Stimulated activated naive CD8-positive, alpha-beta T cell treated with anti-CD3 and anti-CD28 coated beads, Interleukin-15, Interleukin-2, amounts not matched to agents 100 ng/mL and 50 ng/mL, for 24 hours (primary cell): ENCODE measurements at regions not wholly inside any gene's neighbourhood (a gene's known extent, or its start where the extent isn't known, plus 50 kb on each side); places are given as distances from the start of the nearest gene placed in this dataset.
"Not testable (repeated sequence)": the region's sequence is repeated elsewhere in the genome, so short reads cannot be mapped to it uniquely, and the experiment has no call there.

Experiments used
- H3K27ac Mint-ChIP-seq: one replicate; pipeline ENCODE4 v1.8.0; 2021; ENCODE audit warnings: mild to moderate bottlenecking, mixed read lengths
- H3K27me3 Mint-ChIP-seq: one replicate; pipeline ENCODE4 v1.8.0; 2021; ENCODE audit warnings: mixed read lengths
- H3K36me3 Mint-ChIP-seq: one replicate; pipeline ENCODE4 v1.8.0; 2021; ENCODE audit warnings: low read depth, mixed read lengths
- H3K4me1 Mint-ChIP-seq: one replicate; pipeline ENCODE4 v1.8.0; 2021; ENCODE audit warnings: low read depth, mixed read lengths
- H3K4me3 Mint-ChIP-seq: one replicate; pipeline ENCODE4 v1.8.0; 2021; ENCODE audit warnings: mild to moderate bottlenecking, mixed read lengths
- H3K9me3 Mint-ChIP-seq: one replicate; pipeline ENCODE4 v1.8.0; 2021; ENCODE audit warnings: mixed read lengths

- no peak overlapping the region for H3K4me3 Mint-ChIP-seq
- peaks cover 8% of the 10 kb centered on the region for H3K36me3 Mint-ChIP-seq
- no peak overlapping the region for H3K27ac Mint-ChIP-seq
- H3K27me3 Mint-ChIP-seq, result peaks cover 9% of the 10 kb centered on the region
- H3K4me1 Mint-ChIP-seq, result peaks cover 8% of the 10 kb centered on the region
- H3K9me3 Mint-ChIP-seq, result peaks cover 25% of the 10 kb centered on the region
Measured at GRCh38 chr7:17396692-17397091, 98.2 kb downstream of the AHR start.

DNA sequence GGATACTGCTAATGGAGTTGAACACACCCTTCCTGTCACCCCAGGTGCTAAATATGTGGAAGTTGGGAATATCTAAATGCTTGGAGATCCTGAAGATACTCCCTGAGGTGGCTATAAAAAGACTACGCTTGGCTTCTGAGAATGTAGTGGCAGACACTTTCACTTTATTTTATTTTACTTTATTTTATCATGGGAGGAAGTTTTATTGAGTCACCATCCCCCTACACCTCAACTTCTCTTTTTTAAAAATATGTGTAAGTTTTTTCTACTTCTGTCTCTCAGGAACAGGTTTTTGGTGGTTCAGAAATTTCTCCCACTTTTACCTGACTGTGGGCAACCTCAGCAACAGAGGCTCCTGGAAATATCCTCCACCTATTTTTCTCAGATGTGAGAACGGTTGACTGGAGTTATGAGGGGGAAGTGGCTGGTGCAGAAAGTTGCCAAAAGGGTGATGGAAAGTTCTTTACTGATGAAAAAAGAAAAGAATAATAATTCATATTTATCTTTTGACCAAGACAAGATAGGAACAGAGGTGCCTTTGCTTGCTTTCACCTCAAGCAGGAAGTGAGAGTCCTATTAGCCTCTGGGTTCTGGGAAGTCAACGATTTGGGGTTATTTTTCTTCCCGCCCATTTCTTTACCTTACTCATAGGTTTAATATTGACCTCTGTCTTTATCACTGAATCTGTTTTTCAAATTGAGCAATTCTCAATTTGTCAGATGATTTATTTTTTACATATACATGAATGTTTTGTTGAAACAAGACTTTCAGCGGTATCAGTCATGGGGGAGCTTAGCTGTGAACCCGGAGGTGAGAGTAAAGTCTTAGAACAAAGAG is 103.6 kb downstream of the AHR start:
- H3K36me3 Mint-ChIP-seq, result no peaks in the 10 kb centered on the region
- peaks cover 18% of the 10 kb centered on the region for H3K27me3 Mint-ChIP-seq
- H3K9me3 Mint-ChIP-seq, result no peaks in the 10 kb centered on the region
- peak overlapping the region; percentile 38 for H3K4me3 Mint-ChIP-seq
- H3K27ac Mint-ChIP-seq, result peak overlapping the region; percentile 80
- H3K4me1 Mint-ChIP-seq, result peaks cover 25% of the 10 kb centered on the region

DNA sequence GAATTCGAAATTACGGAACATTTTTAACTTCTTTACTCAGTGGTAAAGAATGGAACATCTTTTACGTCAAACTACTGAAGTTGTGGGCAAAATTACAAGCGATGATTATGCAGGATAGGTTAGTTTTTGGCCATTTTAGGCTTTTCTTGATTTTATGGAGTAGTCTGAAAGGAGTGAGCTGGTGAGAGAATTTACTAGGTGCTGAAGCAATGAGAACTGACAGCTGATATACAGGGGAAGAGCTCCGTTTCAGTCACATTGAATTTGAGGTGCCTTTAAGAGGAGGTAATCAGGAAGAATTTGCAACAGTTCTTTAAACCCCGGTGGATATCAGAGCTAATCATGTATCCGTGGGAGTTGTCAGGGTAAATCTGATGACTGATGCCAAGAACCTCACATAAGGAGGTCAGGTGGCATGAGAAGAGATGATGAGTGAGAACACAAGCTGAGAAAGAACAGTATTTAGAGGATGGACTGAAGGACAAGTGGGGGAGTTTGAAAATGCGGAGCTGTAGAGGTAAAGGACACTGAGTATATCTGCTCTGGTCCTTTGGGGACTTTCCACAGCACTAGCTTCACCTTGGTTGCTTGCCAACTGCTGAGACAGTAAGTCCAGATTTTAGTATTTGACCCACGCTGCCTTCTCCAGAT is 104.3 kb downstream of the AHR start:
- H3K36me3 Mint-ChIP-seq, result no peaks in the 10 kb centered on the region
- H3K27ac Mint-ChIP-seq, result peak overlapping the region; percentile 80
- peaks cover 18% of the 10 kb centered on the region for H3K27me3 Mint-ChIP-seq
- peak overlapping the region; percentile 14 for H3K4me3 Mint-ChIP-seq
- H3K4me1 Mint-ChIP-seq, result peaks cover 25% of the 10 kb centered on the region
- H3K9me3 Mint-ChIP-seq, result no peaks in the 10 kb centered on the region

- no peak overlapping the region for H3K27ac Mint-ChIP-seq
- H3K27me3 Mint-ChIP-seq, result peaks cover 17% of the 10 kb centered on the region
- no peak overlapping the region for H3K4me3 Mint-ChIP-seq
- H3K9me3 Mint-ChIP-seq, result no peaks in the 10 kb centered on the region
- H3K4me1 Mint-ChIP-seq, result peaks cover 25% of the 10 kb centered on the region
- H3K36me3 Mint-ChIP-seq, result no peaks in the 10 kb centered on the region
Measured at GRCh38 chr7:17404006-17404405, 105.6 kb downstream of the AHR start.

- H3K27me3 Mint-ChIP-seq, result peaks cover 17% of the 10 kb centered on the region
- no peak overlapping the region for H3K4me3 Mint-ChIP-seq
- H3K36me3 Mint-ChIP-seq, result no peaks in the 10 kb centered on the region
- H3K4me1 Mint-ChIP-seq, result peaks cover 25% of the 10 kb centered on the region
- no peak overlapping the region for H3K27ac Mint-ChIP-seq
- H3K9me3 Mint-ChIP-seq, result no peaks in the 10 kb centered on the region
Measured at GRCh38 chr7:17405786-17406185, 107.3 kb downstream of the AHR start.

- H3K4me1 Mint-ChIP-seq, result peaks cover 17% of the 10 kb centered on the region
- H3K27me3 Mint-ChIP-seq, result peaks cover 17% of the 10 kb centered on the region
- H3K27ac Mint-ChIP-seq, result no peak overlapping the region
- H3K4me3 Mint-ChIP-seq, result no peak overlapping the region
- no peaks in the 10 kb centered on the region for H3K9me3 Mint-ChIP-seq
- H3K36me3 Mint-ChIP-seq, result no peaks in the 10 kb centered on the region
Measured at GRCh38 chr7:17406738-17407137, 108.3 kb downstream of the AHR start.

GRCh38 chr7:17407229-17407628 is 108.8 kb downstream of the AHR start:
- Mint-ChIP-seq H3K36me3 (no peaks in the 10 kb centered on the region), H3K27ac (no peak overlapping the region), H3K27me3 (peaks cover 17% of the 10 kb centered on the region), H3K9me3 (no peaks in the 10 kb centered on the region), H3K4me1 (peaks cover 13% of the 10 kb centered on the region), H3K4me3 (no peak overlapping the region)

DNA sequence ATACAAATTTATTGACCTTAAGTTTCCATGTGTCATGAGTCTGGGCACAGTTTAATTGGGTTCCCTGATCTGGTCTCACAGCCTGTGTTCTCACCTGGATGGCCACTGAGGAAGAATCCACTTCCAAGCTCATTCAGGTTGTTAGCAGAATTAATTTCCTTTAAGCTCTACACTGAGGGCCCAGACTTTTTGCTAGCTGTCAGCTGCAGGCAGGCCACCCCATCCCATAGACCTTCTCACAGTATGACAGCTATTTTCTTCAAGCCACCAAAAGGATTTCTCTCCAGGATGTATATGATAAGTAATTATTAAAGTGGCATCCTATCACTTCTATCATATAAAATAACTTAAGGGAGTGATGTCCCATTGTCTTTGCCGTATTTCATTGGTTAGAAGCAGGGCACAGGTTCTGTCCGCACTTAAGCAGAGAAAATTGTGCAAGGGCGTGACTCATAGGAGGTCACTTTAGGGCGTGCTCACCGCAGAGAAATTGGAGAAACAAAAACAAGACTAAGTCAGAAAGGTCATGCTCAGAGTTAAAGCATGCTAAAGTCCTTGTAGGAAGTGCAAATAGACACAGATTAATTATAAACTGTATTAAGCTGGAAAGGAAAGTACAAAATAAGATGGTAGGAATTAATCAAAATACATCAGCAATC is 109.9 kb downstream of the AHR start:
- Mint-ChIP-seq H3K27me3 (peaks cover 17% of the 10 kb centered on the region), H3K27ac (no peak overlapping the region), H3K9me3 (no peaks in the 10 kb centered on the region), H3K36me3 (no peaks in the 10 kb centered on the region), H3K4me1 (peaks cover 4% of the 10 kb centered on the region), H3K4me3 (no peak overlapping the region)

- H3K36me3 Mint-ChIP-seq, result no peaks in the 10 kb centered on the region
Measured at GRCh38 chr7:17408904-17409290, 110.4 kb downstream of the AHR start.

DNA sequence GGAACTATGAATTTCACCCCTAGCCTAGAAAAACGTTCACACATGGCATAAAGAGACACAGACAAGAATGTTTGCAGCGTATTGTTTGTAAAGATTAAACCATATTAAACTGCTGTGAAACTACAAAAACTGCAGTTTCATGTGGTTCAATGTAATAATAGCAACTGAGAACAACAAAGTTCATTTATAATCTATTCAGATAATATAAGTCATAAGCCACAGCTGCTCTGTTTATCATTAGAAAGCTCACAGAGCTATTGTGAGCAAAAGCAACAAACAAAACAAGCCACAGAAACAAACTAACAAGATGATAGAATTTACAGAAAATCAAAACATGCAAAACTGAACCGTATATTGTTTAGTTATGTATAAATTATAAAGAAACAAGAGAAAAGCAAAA is 113.5 kb downstream of the AHR start:
- H3K4me3 Mint-ChIP-seq, result no peak overlapping the region

More at GRCh38 chr7:17408904-17409290, 110.4 kb downstream of the AHR start:
- H3K4me3 Mint-ChIP-seq, result no peak overlapping the region
- no peaks in the 10 kb centered on the region for H3K9me3 Mint-ChIP-seq
- H3K4me1 Mint-ChIP-seq, result peaks cover 4% of the 10 kb centered on the region
- H3K27ac Mint-ChIP-seq, result no peak overlapping the region
- peaks cover 17% of the 10 kb centered on the region for H3K27me3 Mint-ChIP-seq

GRCh38 chr7:17412883-17413282 is 114.4 kb downstream of the AHR start:
- no peaks in the 10 kb centered on the region for H3K27me3 Mint-ChIP-seq
- no peaks in the 10 kb centered on the region for H3K9me3 Mint-ChIP-seq
- H3K36me3 Mint-ChIP-seq, result no peaks in the 10 kb centered on the region
- H3K27ac Mint-ChIP-seq, result no peak overlapping the region
- no peaks in the 10 kb centered on the region for H3K4me1 Mint-ChIP-seq
- H3K4me3 Mint-ChIP-seq, result no peak overlapping the region

More for the DNA sequence above, 113.5 kb downstream of the AHR start:
- H3K9me3 Mint-ChIP-seq, result no peaks in the 10 kb centered on the region
- H3K27ac Mint-ChIP-seq, result no peak overlapping the region
- no peaks in the 10 kb centered on the region for H3K36me3 Mint-ChIP-seq
- H3K4me1 Mint-ChIP-seq, result no peaks in the 10 kb centered on the region
- H3K27me3 Mint-ChIP-seq, result peaks cover 5% of the 10 kb centered on the region

- no peaks in the 10 kb centered on the region for H3K36me3 Mint-ChIP-seq
- H3K27me3 Mint-ChIP-seq, result no peaks in the 10 kb centered on the region
- H3K9me3 Mint-ChIP-seq, result no peaks in the 10 kb centered on the region
Measured at GRCh38 chr7:17415955-17416354, 117.5 kb downstream of the AHR start.

DNA sequence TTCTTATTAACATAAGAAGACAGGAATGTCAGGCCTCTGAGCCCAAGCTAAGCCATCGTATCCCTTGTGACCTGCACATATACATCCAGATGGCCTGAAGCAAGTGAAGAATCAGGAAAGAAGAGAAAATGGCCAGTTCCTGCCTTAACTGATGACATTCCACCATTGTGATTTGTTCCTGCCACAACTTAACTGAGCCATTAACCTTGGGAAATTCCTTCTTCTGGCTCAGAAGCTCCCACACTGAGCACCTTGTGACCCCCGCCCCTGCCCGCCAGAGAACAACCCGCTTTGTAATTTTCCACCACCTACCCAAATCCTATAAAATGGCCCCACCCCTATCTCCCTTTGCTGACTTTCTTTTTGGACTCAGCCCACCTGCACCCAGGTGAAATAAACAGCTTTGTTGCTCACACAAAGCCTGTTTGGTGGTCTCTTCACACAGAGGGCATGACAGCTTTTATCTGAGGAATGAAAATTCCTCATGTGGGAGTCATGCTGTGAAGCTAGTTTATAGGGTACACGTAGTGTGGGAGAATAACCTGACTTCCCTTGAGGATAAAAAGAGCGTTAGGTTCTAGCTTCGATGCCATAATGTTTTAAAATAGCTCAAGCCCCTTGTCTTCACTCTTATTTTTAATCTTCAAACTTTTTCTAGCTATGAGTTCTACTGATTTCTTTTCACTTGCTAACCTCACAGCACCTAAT is 122.0 kb downstream of the AHR start:
- H3K4me1 Mint-ChIP-seq, H3K27ac Mint-ChIP-seq, H3K4me3 Mint-ChIP-seq, H3K9me3 Mint-ChIP-seq, H3K27me3 Mint-ChIP-seq, H3K36me3 Mint-ChIP-seq: not testable (repeated sequence)

More at GRCh38 chr7:17415955-17416354, 117.5 kb downstream of the AHR start:
- no peak overlapping the region for H3K4me3 Mint-ChIP-seq
- H3K4me1 Mint-ChIP-seq, result no peaks in the 10 kb centered on the region
- no peak overlapping the region for H3K27ac Mint-ChIP-seq

- H3K27me3 Mint-ChIP-seq, result no peaks in the 10 kb centered on the region
- H3K36me3 Mint-ChIP-seq, result no peaks in the 10 kb centered on the region
- no peak overlapping the region for H3K4me3 Mint-ChIP-seq
- no peak overlapping the region for H3K27ac Mint-ChIP-seq
- H3K9me3 Mint-ChIP-seq, result peaks cover 3% of the 10 kb centered on the region
- H3K4me1 Mint-ChIP-seq, result no peaks in the 10 kb centered on the region
Measured at GRCh38 chr7:17421941-17422340, 123.5 kb downstream of the AHR start.

DNA sequence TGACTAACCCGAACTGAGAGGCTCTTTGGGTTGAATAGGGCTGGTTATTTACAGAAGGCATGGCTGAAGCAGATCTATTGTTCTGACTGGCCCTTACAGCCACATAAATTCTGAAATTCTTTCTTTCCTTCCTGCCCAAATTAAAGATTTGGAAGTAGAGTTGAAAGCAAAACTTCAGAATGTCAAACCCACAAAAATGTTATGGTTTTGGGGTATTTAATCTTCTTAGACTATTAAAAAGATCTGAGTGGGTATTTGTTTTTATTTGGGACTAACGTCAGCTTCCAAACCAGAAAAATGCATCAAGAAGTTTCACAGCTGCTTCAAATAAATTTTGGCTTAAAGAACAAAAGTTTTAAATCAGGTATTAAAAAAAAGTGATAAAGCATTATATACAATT is 124.5 kb downstream of the AHR start:
- no peak overlapping the region for H3K4me3 Mint-ChIP-seq
- H3K9me3 Mint-ChIP-seq, result peaks cover 5% of the 10 kb centered on the region
- no peaks in the 10 kb centered on the region for H3K4me1 Mint-ChIP-seq
- no peak overlapping the region for H3K27ac Mint-ChIP-seq
- H3K27me3 Mint-ChIP-seq, result no peaks in the 10 kb centered on the region
- H3K36me3 Mint-ChIP-seq, result no peaks in the 10 kb centered on the region
